ENCODE measurements at regions not wholly inside any gene's neighbourhood (a gene's known extent, or its start where the extent isn't known, plus 50 kb on each side); places are given as distances from the start of the nearest gene placed in this dataset.

DNA sequence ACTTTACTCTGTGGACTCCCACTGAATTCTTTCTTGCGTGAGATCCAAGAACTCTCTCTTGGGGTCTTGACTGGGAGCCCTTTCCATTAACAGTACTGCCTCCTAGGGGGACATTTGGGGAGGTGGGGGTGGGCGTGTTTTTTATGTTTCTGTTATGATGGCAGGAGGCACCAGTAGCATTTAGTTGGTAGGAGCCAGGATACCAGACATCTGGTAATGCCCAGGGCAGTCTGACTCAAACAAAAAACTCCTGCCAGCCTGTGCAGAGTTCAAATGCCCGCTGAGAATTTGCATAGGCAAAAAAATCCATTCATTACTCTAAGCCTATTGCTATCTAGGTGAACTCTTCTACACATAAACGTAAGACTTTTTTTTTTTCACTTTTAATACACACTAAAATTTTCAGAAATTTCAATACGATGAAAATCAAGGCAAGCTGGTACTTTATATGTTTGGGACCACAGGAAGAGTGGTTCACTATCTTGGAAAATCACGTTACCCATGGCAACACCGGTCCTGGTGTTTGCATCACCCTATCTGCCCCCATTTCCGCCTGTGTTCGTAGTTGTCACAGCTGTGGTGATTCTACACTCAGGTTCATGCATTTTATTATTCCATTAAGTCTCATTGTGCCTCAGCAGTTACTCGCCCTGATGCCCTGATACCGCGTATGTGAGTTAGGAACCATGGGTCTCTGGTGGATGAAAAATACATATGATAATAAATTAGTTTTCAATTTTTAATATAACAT is 121.1 kb upstream of the XYLT1 start:
- TF ChIP-seq, protein P1, sequence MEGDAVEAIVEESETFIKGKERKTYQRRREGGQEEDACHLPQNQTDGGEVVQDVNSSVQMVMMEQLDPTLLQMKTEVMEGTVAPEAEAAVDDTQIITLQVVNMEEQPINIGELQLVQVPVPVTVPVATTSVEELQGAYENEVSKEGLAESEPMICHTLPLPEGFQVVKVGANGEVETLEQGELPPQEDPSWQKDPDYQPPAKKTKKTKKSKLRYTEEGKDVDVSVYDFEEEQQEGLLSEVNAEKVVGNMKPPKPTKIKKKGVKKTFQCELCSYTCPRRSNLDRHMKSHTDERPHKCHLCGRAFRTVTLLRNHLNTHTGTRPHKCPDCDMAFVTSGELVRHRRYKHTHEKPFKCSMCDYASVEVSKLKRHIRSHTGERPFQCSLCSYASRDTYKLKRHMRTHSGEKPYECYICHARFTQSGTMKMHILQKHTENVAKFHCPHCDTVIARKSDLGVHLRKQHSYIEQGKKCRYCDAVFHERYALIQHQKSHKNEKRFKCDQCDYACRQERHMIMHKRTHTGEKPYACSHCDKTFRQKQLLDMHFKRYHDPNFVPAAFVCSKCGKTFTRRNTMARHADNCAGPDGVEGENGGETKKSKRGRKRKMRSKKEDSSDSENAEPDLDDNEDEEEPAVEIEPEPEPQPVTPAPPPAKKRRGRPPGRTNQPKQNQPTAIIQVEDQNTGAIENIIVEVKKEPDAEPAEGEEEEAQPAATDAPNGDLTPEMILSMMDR (tag by site-specific recombination; IDR thresholded peaks at IDR 0.05): no peak
- no peak for TF ChIP-seq REPIN1 (tag by site-specific recombination; IDR thresholded peaks at IDR 0.05; ENCODE audit: low read depth)
